ENCODE measurements at regions not wholly inside any gene's neighbourhood (a gene's known extent, or its start where the extent isn't known, plus 50 kb on each side); places are given as distances from the start of the nearest gene placed in this dataset.

- TF ChIP-seq CTCF (IDR thresholded peaks at IDR 0.05; ENCODE audit: poor library complexity) (no peak), EZH2 (IDR thresholded peaks at IDR 0.05; ENCODE audit: borderline replicate concordance) (no peak)
Measured at GRCh38 chr4:152073351-152074087, 312.7 kb upstream of the GATB start.

Data from hepatocyte (in vitro differentiated cells).